H1 (cell line): ENCODE measurements at regions not wholly inside any gene's neighbourhood (a gene's known extent, or its start where the extent isn't known, plus 50 kb on each side); places are given as distances from the start of the nearest gene placed in this dataset.

Experiments
- CTCF ChIA-PET: fragments of 300-600 bp; sonication (Branson Sonifier 250); formaldehyde crosslinking; loops from one replicate; lab custom pipeline; 2021; ENCODE audit not compliant: partially characterized antibody; lab: Charles Lee
- POLR2A ChIA-PET: fragments of 300-600 bp; sonication (Branson Sonifier 250); formaldehyde crosslinking; loops from one replicate; lab custom pipeline; 2021; ENCODE audit warnings: inconsistent platforms; ENCODE audit not compliant: partially characterized antibody; lab: Charles Lee
- DNase-seq, 2 experiments: peaks; one replicate each; pipeline versions ENCODE4 v3.0.0 to v3.0.0-alpha.2; 2010 to 2022; ENCODE audit warnings: low spot score in 2 of 2, low read depth in 1 of 2, mixed read lengths in 1 of 2
- FAIRE-seq: peaks from 2 replicates; lab custom pipeline; 2011; peaks lifted over from hg19 to GRCh38; lab: Jason Lieb, UNC
- H2AFZ ChIP-seq: 2 replicates; pipeline ENCODE4 v1.8.1; 2012; ENCODE audit warnings: low read length, inconsistent platforms
- H2AK5ac ChIP-seq: 2 replicates; pipeline ENCODE4 v1.6.1; 2013; ENCODE audit warnings: low read depth, low read length
- H2BK120ac ChIP-seq: replicated peaks from 2 replicates; pipeline ENCODE3; 2013; ENCODE audit warnings: low read depth, low read length, inconsistent platforms
- H2BK12ac ChIP-seq: 2 replicates; pipeline ENCODE4 v1.6.1; 2013; ENCODE audit warnings: low read depth, low read length
- H2BK15ac ChIP-seq: 2 replicates; pipeline ENCODE4 v1.6.1; 2013; ENCODE audit warnings: low read length
- H2BK20ac ChIP-seq: 2 replicates; pipeline ENCODE4 v1.6.1; 2013; ENCODE audit warnings: low read length
- H2BK5ac ChIP-seq: 2 replicates; pipeline ENCODE4 v1.6.1; 2013; ENCODE audit warnings: low read depth, low read length
- H3K14ac ChIP-seq: 2 replicates; pipeline ENCODE4 v1.6.1; 2013; ENCODE audit warnings: inconsistent platforms; ENCODE audit not compliant: insufficient read length
- H3K18ac ChIP-seq: 2 replicates; pipeline ENCODE4 v1.6.1; 2013; ENCODE audit warnings: low read length; ENCODE audit errors: extremely low read depth
- H3K23ac ChIP-seq: 2 replicates; pipeline ENCODE4 v1.6.1; 2013; ENCODE audit warnings: inconsistent platforms; ENCODE audit not compliant: insufficient read length
- H3K23me2 ChIP-seq: 2 replicates; pipeline ENCODE4 v1.6.1; 2013; ENCODE audit warnings: low read depth, low read length
- H3K27ac ChIP-seq: 2 replicates; pipeline ENCODE4 v1.6.1; 2011; ENCODE audit warnings: low read depth, low read length, inconsistent platforms
- H3K27me3 ChIP-seq, 4 experiments: replicated peaks in 1 of 4; 1 replicate in 1 of 4; 2 replicates in 3 of 4; pipeline versions ENCODE4 v1.6.1 to v1.8.1; 2011 to 2013; ENCODE audit warnings: low read length in 3 of 4, mild to moderate bottlenecking in 3 of 4, inconsistent platforms in 2 of 4, mixed read lengths in 2 of 4, moderate library complexity in 1 of 4; ENCODE audit not compliant: control insufficient read depth in 3 of 4, insufficient read depth in 3 of 4; ENCODE audit errors: extremely low read depth in 1 of 4
- H3K36me3 ChIP-seq, 4 experiments: 2 replicates each; pipeline versions ENCODE4 v1.6.1 to v1.8.1; 2011 to 2013; ENCODE audit warnings: mild to moderate bottlenecking in 4 of 4, low read length in 3 of 4, moderate library complexity in 2 of 4, control low read depth in 1 of 4, inconsistent platforms in 1 of 4; ENCODE audit not compliant: insufficient read depth in 4 of 4, control insufficient read depth in 2 of 4
- H3K4ac ChIP-seq: replicated peaks from 2 replicates; pipeline ENCODE3; 2013; ENCODE audit warnings: low read length, low read depth, mixed read lengths, inconsistent platforms; ENCODE audit not compliant: insufficient read length
- H3K4me1 ChIP-seq, 4 experiments: replicated peaks in 1 of 4; 1 replicate in 1 of 4; 2 replicates in 3 of 4; pipeline versions ENCODE4 v1.6.1 to v1.8.1; 2011 to 2013; ENCODE audit warnings: low read length in 3 of 4, inconsistent platforms in 2 of 4, mixed read lengths in 1 of 4; ENCODE audit not compliant: insufficient read depth in 4 of 4, control insufficient read depth in 3 of 4
- H3K4me2 ChIP-seq, 2 experiments: 2 replicates each; pipeline versions ENCODE4 v1.6.1 to v1.8.1; 2011 to 2013; ENCODE audit warnings: low read depth in 2 of 2, low read length in 2 of 2, control low read depth in 1 of 2, inconsistent platforms in 1 of 2, mild to moderate bottlenecking in 1 of 2; ENCODE audit not compliant: insufficient read depth in 1 of 2
- H3K4me3 ChIP-seq, 4 experiments: fragments of 200-600, 300-600 bp in 1 of 4; sonication (generic), shearing (Covaris generic), sonication (Bioruptor Twin) in 1 of 4; 2 replicates each; pipeline versions ENCODE4 v1.5.1 to v1.8.1; 2011 to 2016; ENCODE audit warnings: low read length in 4 of 4, low read depth in 3 of 4, control low read depth in 2 of 4, inconsistent platforms in 2 of 4, mild to moderate bottlenecking in 2 of 4, mixed read lengths in 1 of 4, moderate library complexity in 1 of 4; ENCODE audit not compliant: insufficient read depth in 2 of 4; ENCODE audit errors: extremely low read depth in 1 of 4
- H3K56ac ChIP-seq: replicated peaks from 2 replicates; pipeline ENCODE3; 2013; ENCODE audit warnings: low read depth, mild to moderate bottlenecking, mixed read lengths, low read length, inconsistent platforms; ENCODE audit not compliant: insufficient read length
- H3K79me1 ChIP-seq: 2 replicates; pipeline ENCODE4 v1.6.1; 2013; ENCODE audit warnings: low read depth, low read length, control low read depth
- H3K79me2 ChIP-seq, 2 experiments: 2 replicates each; pipeline versions ENCODE4 v1.6.1 to v1.8.1; 2012 to 2013; ENCODE audit warnings: low read length in 2 of 2, mild to moderate bottlenecking in 2 of 2, inconsistent platforms in 1 of 2; ENCODE audit not compliant: insufficient read depth in 2 of 2, control insufficient read depth in 1 of 2
- H3K9ac ChIP-seq, 4 experiments: replicated peaks in 1 of 4; 1 replicate in 1 of 4; 2 replicates in 3 of 4; pipeline versions ENCODE4 v1.6.1 to v1.8.1; 2011 to 2013; ENCODE audit warnings: low read depth in 3 of 4, low read length in 3 of 4, control low read depth in 2 of 4, mild to moderate bottlenecking in 2 of 4, moderate library complexity in 2 of 4, inconsistent platforms in 1 of 4; ENCODE audit errors: extremely low read depth in 1 of 4
- H3K9me3 ChIP-seq, 2 experiments: 2 replicates each; pipeline versions ENCODE4 v1.6.1 to v1.8.1; 2012 to 2013; ENCODE audit warnings: mild to moderate bottlenecking in 2 of 2, moderate library complexity in 2 of 2, control low read depth in 1 of 2, inconsistent platforms in 1 of 2, low read depth in 1 of 2, low read length in 1 of 2, mixed read lengths in 1 of 2; ENCODE audit not compliant: insufficient read depth in 2 of 2
- H4K20me1 ChIP-seq, 2 experiments: replicated peaks in 1 of 2; 2 replicates each; pipeline versions ENCODE3 to v1.8.1; 2011 to 2013; ENCODE audit warnings: inconsistent platforms in 2 of 2, low read length in 2 of 2, mild to moderate bottlenecking in 1 of 2; ENCODE audit not compliant: insufficient read depth in 2 of 2, control insufficient read depth in 1 of 2
- H4K5ac ChIP-seq: 2 replicates; pipeline ENCODE4 v1.6.1; 2013; ENCODE audit warnings: low read length, low read depth, mixed read lengths, inconsistent platforms; ENCODE audit not compliant: insufficient read length
- H4K8ac ChIP-seq: 2 replicates; pipeline ENCODE4 v1.8.0; 2013; ENCODE audit warnings: mild to moderate bottlenecking, moderate library complexity, low read length, inconsistent platforms; ENCODE audit not compliant: insufficient read depth; ENCODE audit errors: extremely low read depth
- H4K91ac ChIP-seq: replicated peaks from 2 replicates; pipeline ENCODE3; 2013; ENCODE audit warnings: low read length, mixed read lengths, inconsistent platforms; ENCODE audit not compliant: insufficient read length
- BRCA1 ChIP-seq: IDR thresholded peaks from 2 replicates; pipeline ENCODE4 v1.6.1; 2012; ENCODE audit warnings: low read depth, low read length, improper control_type of control experiment
- CHD2 ChIP-seq: IDR thresholded peaks from 2 replicates; pipeline ENCODE4 v1.6.1; 2012; ENCODE audit warnings: low read length, improper control_type of control experiment
- EP300 ChIP-seq, 2 experiments: IDR thresholded peaks; 1 replicate in 1 of 2; 2 replicates in 1 of 2; pipeline ENCODE4 v1.6.1; 2011 to 2012; ENCODE audit warnings: low read depth in 2 of 2, low read length in 2 of 2, mild to moderate bottlenecking in 2 of 2, borderline replicate concordance in 1 of 2, inconsistent platforms in 1 of 2, moderate library complexity in 1 of 2
- GABPA ChIP-seq: IDR thresholded peaks from 2 replicates; pipeline ENCODE4 v1.6.1; 2011; ENCODE audit warnings: mild to moderate bottlenecking, low read length, moderate library complexity, borderline replicate concordance; ENCODE audit not compliant: insufficient read depth
- NANOG ChIP-seq: IDR thresholded peaks from 2 replicates; pipeline ENCODE4 v1.6.1; 2011; ENCODE audit warnings: low read length, low read depth, mild to moderate bottlenecking, inconsistent platforms; ENCODE audit not compliant: insufficient read depth, poor library complexity, severe bottlenecking
- POLR2A ChIP-seq, 2 experiments: IDR thresholded peaks; 1 replicate in 1 of 2; 2 replicates in 1 of 2; pipeline ENCODE4 v1.6.1; 2011; ENCODE audit warnings: low read depth in 2 of 2, low read length in 2 of 2, mild to moderate bottlenecking in 2 of 2; ENCODE audit errors: control extremely low read depth in 1 of 2
- POLR2AphosphoS5 ChIP-seq: IDR thresholded peaks from 2 replicates; pipeline ENCODE4 v1.6.1; 2011; ENCODE audit warnings: low read depth, low read length
- POU5F1 ChIP-seq: IDR thresholded peaks from 2 replicates; pipeline ENCODE4 v1.6.1; 2011; ENCODE audit warnings: low read depth, mild to moderate bottlenecking, low read length, moderate library complexity
- SIN3A ChIP-seq, 2 experiments: IDR thresholded peaks in 1 of 2; conservative IDR thresholded peaks in 1 of 2; 2 replicates each; pipeline ENCODE4 v1.6.1; 2011 to 2012; ENCODE audit warnings: low read length in 2 of 2, improper control_type of control experiment in 1 of 2, low read depth in 1 of 2, mild to moderate bottlenecking in 1 of 2
- SIRT6 ChIP-seq: IDR thresholded peaks from one replicate; pipeline ENCODE4 v1.7.1; 2012; ENCODE audit warnings: low read length, inconsistent platforms
- SIX5 ChIP-seq: IDR thresholded peaks from 2 replicates; pipeline ENCODE4 v1.6.1; 2011; ENCODE audit warnings: mild to moderate bottlenecking, low read depth, low read length
- SP4 ChIP-seq: IDR thresholded peaks from 2 replicates; pipeline ENCODE4 v1.6.1; 2012; ENCODE audit warnings: low read length, inconsistent platforms
- TCF12 ChIP-seq: IDR thresholded peaks from 2 replicates; pipeline ENCODE4 v1.6.1; 2011; ENCODE audit warnings: low read depth, mild to moderate bottlenecking, low read length
- TEAD4 ChIP-seq: IDR thresholded peaks from 2 replicates; pipeline ENCODE4 v1.6.1; 2012; ENCODE audit warnings: low read depth, low read length, inconsistent platforms, mixed read lengths
- WGBS, 2 experiments: shearing (Covaris generic) in 1 of 2; methylation state at CpG; one replicate each; pipeline versions ENCODE4 v1.1.6 to v1.1.7; 2013 to 2015; ENCODE audit warnings: low lambda C conversion rate in 2 of 2, mixed read lengths in 2 of 2, inconsistent platforms in 1 of 2, low coverage in 1 of 2, missing lambda C conversion rate in 1 of 2; ENCODE audit not compliant: insufficient replicate concordance in 2 of 2, insufficient coverage in 1 of 2, insufficient read length in 1 of 2; ENCODE audit errors: extremely low coverage in 1 of 2, missing lambda C conversion rate in 1 of 2; 5-methylcytosine and 5-hydroxymethylcytosine counted together
- TF ChIP-seq, protein P1 (sequence below): IDR thresholded peaks from 2 replicates; pipeline ENCODE4 v1.6.1; 2011; ENCODE audit warnings: low read length, improper control_type of control experiment

DNA sequence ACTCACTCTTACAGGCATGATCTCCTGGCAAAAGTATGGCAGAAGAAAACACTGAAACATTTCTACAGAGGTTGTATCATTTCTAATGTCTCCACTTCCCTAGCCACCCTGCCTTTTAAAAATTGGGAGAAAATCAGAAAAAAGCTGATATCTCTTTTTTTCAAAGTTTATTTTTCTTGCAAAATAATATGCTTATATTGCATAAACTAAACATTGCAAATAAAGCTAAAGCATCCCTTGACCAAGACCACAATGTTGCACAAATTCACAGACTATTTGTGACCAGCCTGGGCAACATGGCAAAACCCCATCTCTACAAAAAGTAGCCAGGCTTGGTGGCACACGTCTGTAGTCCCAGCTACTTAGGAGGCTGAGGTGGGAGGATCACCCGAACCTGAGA, 183.3 kb upstream of the ELAVL2 start:
- 97% methylated on average over 2 of the region's 2 CpGs; no CpG with 5 or more reads in 1 of the 2 experiments for WGBS, 2 experiments
- Histone ChIP-seq H2BK120ac (no peak overlapping the region), H3K79me1 (no peaks in the 10 kb centered on the region), H3K27me3 (no peaks in the 10 kb centered on the region), H2BK5ac (no peak overlapping the region), H3K23me2 (no peaks in the 10 kb centered on the region), H3K79me2 (no peaks in the 10 kb centered on the region), H3K4ac (no peak overlapping the region), H2BK12ac (no peak overlapping the region), H2AK5ac (no peak overlapping the region), H4K5ac (no peak overlapping the region), H3K9ac (no peak overlapping the region), H3K18ac (no peak overlapping the region), H3K4me2 (no peak overlapping the region), H4K91ac (no peak overlapping the region), H3K36me3 (no peaks in the 10 kb centered on the region), H3K4me1 (peaks cover 0 to 4% (median 2%) of the 10 kb centered on the region in 4 experiments; a peak in 1 of 7 replicates), H4K8ac (no peak overlapping the region), H2BK15ac (no peak overlapping the region), H3K14ac (no peak overlapping the region), H2BK20ac (no peak overlapping the region), H3K27ac (no peak overlapping the region), H4K20me1 (no peaks in the 10 kb centered on the region), H3K4me3 (no peak overlapping the region), H3K56ac (no peak overlapping the region), H2AFZ (no peak overlapping the region), H3K9me3 (no peaks in the 10 kb centered on the region), H3K23ac (no peak overlapping the region)
- DNase-seq (no peak), FAIRE-seq (no peak)
- POLR2A ChIA-PET = no interaction called here
- CTCF ChIA-PET = no interaction called here
- TF ChIP-seq EP300 (IDR thresholded peaks at IDR 0.05; ENCODE audit: borderline replicate concordance in 1 of 2, low read depth in 2 of 2, low read length in 2 of 2) (no peak), CHD2 (no peak), POLR2A (IDR thresholded peaks at IDR 0.05; ENCODE audit: control extremely low read depth in 1 of 2, low read depth in 2 of 2, low read length in 2 of 2) (no peak), NANOG (no peak), POLR2AphosphoS5 (no peak), SIN3A (conservative IDR thresholded peaks at IDR 0.05 in 1 of 2, IDR thresholded peaks at IDR 0.05 in 1 of 2; ENCODE audit: low read depth in 1 of 2, low read length in 2 of 2) (no peak), TCF12 (no peak), SP4 (no peak), POU5F1 (no peak), BRCA1 (no peak), TEAD4 (no peak), SIRT6 (no peak), GABPA (no peak), SIX5 (no peak)
- TF ChIP-seq, protein P1, sequence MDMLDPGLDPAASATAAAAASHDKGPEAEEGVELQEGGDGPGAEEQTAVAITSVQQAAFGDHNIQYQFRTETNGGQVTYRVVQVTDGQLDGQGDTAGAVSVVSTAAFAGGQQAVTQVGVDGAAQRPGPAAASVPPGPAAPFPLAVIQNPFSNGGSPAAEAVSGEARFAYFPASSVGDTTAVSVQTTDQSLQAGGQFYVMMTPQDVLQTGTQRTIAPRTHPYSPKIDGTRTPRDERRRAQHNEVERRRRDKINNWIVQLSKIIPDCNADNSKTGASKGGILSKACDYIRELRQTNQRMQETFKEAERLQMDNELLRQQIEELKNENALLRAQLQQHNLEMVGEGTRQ = no peak
